22Rv1 (cell line): ENCODE measurements at regions not wholly inside any gene's neighbourhood (a gene's known extent, or its start where the extent isn't known, plus 50 kb on each side); places are given as distances from the start of the nearest gene placed in this dataset.

Experiments used
- CTCF ChIP-seq: fragments of 450-650 bp; IDR thresholded peaks from 2 replicates; pipeline ENCODE4 v1.5.1; 2017; ENCODE audit warnings: mild to moderate bottlenecking
- ZFX ChIP-seq: fragments of 450-650 bp; IDR thresholded peaks from 2 replicates; pipeline ENCODE4 v1.6.1; 2017; ENCODE audit warnings: antibody characterized with exemption, borderline replicate concordance

DNA sequence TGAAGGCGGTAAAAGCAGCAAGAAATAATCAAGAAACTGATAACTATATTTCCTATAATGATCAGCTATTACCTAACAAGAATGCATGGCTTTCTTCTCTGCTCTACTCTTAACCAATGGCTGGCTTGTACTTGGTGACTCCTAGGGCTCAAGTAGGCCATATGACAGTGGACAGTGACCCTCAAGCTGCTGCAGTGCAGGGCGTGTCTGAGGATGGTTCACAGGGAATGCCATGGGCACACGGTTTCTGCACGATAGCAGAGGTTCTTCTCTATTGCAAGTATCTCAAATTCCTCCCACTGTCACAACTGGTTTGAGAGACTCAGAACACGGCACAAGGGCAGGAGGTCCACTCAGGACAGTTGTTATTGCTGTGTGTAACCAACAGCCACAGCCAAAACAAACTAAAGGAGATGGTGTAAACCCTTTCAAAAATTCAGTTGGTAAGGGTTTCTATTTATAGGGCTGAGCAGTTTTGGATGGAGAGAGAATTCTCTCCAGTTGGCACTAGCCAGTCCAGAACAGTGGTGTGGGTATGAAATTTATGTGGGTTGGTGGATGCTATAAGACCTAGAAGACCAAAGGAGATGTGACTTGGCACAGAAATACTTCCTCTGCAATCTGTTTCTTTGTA lies 103.2 kb upstream of the ST8SIA2 start:
- no peak for TF ChIP-seq CTCF
- no peak for TF ChIP-seq ZFX
